GM18951 (cell line): ENCODE measurements at regions not wholly inside any gene's neighbourhood (a gene's known extent, or its start where the extent isn't known, plus 50 kb on each side); places are given as distances from the start of the nearest gene placed in this dataset.

ENCODE experiments used
- POLR2A ChIP-seq: IDR thresholded peaks from 4 replicates; pipeline ENCODE4 v1.6.1; 2011; ENCODE audit warnings: mild to moderate bottlenecking; ENCODE audit not compliant: insufficient read length, insufficient read depth; ENCODE audit errors: extremely low read depth
- in situ Hi-C: fragments of 300-500 bp; cut with MboI; formaldehyde crosslinking; loops from one replicate; pipeline ENCODE4 v1.12.0; 2022; ENCODE audit warnings: low sequenced_read_pairs, mixed read lengths, inconsistent platforms; ENCODE audit not compliant: unreplicated experiment

- TF ChIP-seq POLR2A, result no peak
- in situ Hi-C loops, result no loop called here
Observed at GRCh38 chr16:9404811-9405210, 313.4 kb downstream of the HAPSTR1 start.

- in situ Hi-C loops, result no loop called here
- TF ChIP-seq POLR2A, result no peak
Observed at GRCh38 chr16:9406038-9406712, 314.7 kb downstream of the HAPSTR1 start.

- no peak for TF ChIP-seq POLR2A
- in situ Hi-C loops, result no loop called here
Observed at GRCh38 chr16:9407206-9407758, 315.8 kb downstream of the HAPSTR1 start.

- no peak for TF ChIP-seq POLR2A
- in situ Hi-C loops, result no loop called here
Observed at GRCh38 chr16:9408297-9408878, 316.9 kb downstream of the HAPSTR1 start.

- TF ChIP-seq POLR2A, result no peak
Observed at GRCh38 chr16:9409560-9410493, 318.4 kb downstream of the HAPSTR1 start.

GRCh38 chr16:9411426-9411825 is 320.0 kb downstream of the HAPSTR1 start:
- in situ Hi-C loops, result no loop called here
- TF ChIP-seq POLR2A, result no peak

More at GRCh38 chr16:9409560-9410493, 318.4 kb downstream of the HAPSTR1 start:
- in situ Hi-C loops, result no loop called here

GRCh38 chr16:9412031-9412914 is 320.8 kb downstream of the HAPSTR1 start:
- TF ChIP-seq POLR2A, result no peak
- in situ Hi-C loops, result no loop called here

- in situ Hi-C loops, result no loop called here
- no peak for TF ChIP-seq POLR2A
Observed at GRCh38 chr16:9412915-9413264, 321.4 kb downstream of the HAPSTR1 start.

- no peak for TF ChIP-seq POLR2A
- in situ Hi-C loops, result no loop called here
Observed at GRCh38 chr16:9415545-9415944, 324.1 kb downstream of the HAPSTR1 start.

- no peak for TF ChIP-seq POLR2A
- in situ Hi-C loops, result no loop called here
Observed at GRCh38 chr16:9417898-9418297, 326.5 kb downstream of the HAPSTR1 start.

GRCh38 chr16:9419161-9419560 is 327.7 kb downstream of the HAPSTR1 start:
- in situ Hi-C loops, result no loop called here
- no peak for TF ChIP-seq POLR2A

GRCh38 chr16:9422762-9423513 is 331.5 kb downstream of the HAPSTR1 start:
- in situ Hi-C loops, result no loop called here
- no peak for TF ChIP-seq POLR2A
